Kidney (tissue), 13 donors: ENCODE measurements at regions not wholly inside any gene's neighbourhood (a gene's known extent, or its start where the extent isn't known, plus 50 kb on each side); places are given as distances from the start of the nearest gene placed in this dataset.

ENCODE experiments used
- DNase-seq, 5 donors: peaks; one replicate each; pipeline ENCODE4 v3.0.0-alpha.2; 2013 to 2020
- FAIRE-seq: peaks from 2 replicates; lab custom pipeline; 2012; peaks lifted over from hg19 to GRCh38; lab: Jason Lieb, UNC
- H3K27ac ChIP-seq, 2 donors: one replicate each; pipeline ENCODE4 v1.7.0; 2013; ENCODE audit warnings: low read depth in 2 of 2, low read length in 2 of 2, inconsistent platforms in 1 of 2
- H3K27me3 ChIP-seq: one replicate; pipeline ENCODE4 v1.7.1; 2013; ENCODE audit warnings: low read length, inconsistent platforms; ENCODE audit not compliant: control insufficient read depth, insufficient read depth
- H3K36me3 ChIP-seq, 3 donors: one replicate each; pipeline versions ENCODE4 v1.7.0 to v1.7.1; 2013; ENCODE audit warnings: low read length in 3 of 3, control low read depth in 1 of 3, inconsistent platforms in 1 of 3; ENCODE audit not compliant: insufficient read depth in 3 of 3, control insufficient read depth in 2 of 3
- H3K4me1 ChIP-seq, 3 donors: one replicate each; pipeline versions ENCODE4 v1.7.0 to v1.7.1; 2013; ENCODE audit warnings: low read length in 3 of 3, inconsistent platforms in 1 of 3, low read depth in 1 of 3; ENCODE audit not compliant: control insufficient read depth in 2 of 3, insufficient read depth in 2 of 3
- H3K4me3 ChIP-seq, 3 donors: one replicate each; pipeline versions ENCODE4 v1.7.0 to v1.8.1; 2013; ENCODE audit warnings: low read length in 3 of 3, control low read depth in 1 of 3, inconsistent platforms in 1 of 3
- H3K9ac ChIP-seq, 3 donors: one replicate each; pipeline versions ENCODE4 v1.7.0 to v1.7.1; 2013; ENCODE audit warnings: low read length in 3 of 3, control low read depth in 1 of 3, inconsistent platforms in 1 of 3
- H3K9me3 ChIP-seq, 3 donors: one replicate each; pipeline versions ENCODE4 v1.7.0 to v1.7.1; 2013; ENCODE audit warnings: low read length in 3 of 3, control low read depth in 1 of 3, inconsistent platforms in 1 of 3; ENCODE audit not compliant: control insufficient read depth in 2 of 3, insufficient read depth in 1 of 3
- intact Hi-C: fragments of 100-400 bp; cut with DNase I; formaldehyde crosslinking; loops from one replicate; pipeline ENCODE4 v1.11.1; 2022
- TF ChIP-seq, protein P1 (sequence below): IDR thresholded peaks from 3 replicates; pipeline ENCODE4 v1.5.1; 2012; ENCODE audit warnings: mild to moderate bottlenecking, moderate library complexity, borderline replicate concordance; ENCODE audit not compliant: insufficient read depth; ENCODE audit errors: extremely low read depth
- donor health status: control.
- donor health status: control.
- donor health status: control.
- donor health status: control.
- donor health status: control.
- donor health status: DM: yes; HTN: yes; CAD: no.
- donor health status: Normal renal cell carcinoma (clear cell type).

- H3K27me3 ChIP-seq, result no peaks in the 10 kb centered on the region
- peaks cover 8 to 13% (median 9%) of the 10 kb centered on the region in 3 donors for H3K4me1 ChIP-seq
- no peak overlapping the region for H3K9ac ChIP-seq
- FAIRE-seq (no peak), DNase-seq (peak in 1 of 5 donors; percentile 16)
- no peaks in the 10 kb centered on the region for H3K36me3 ChIP-seq
- no peak overlapping the region for H3K27ac ChIP-seq
- intact Hi-C loops, result no loop called here
- no peak overlapping the region for H3K4me3 ChIP-seq
- TF ChIP-seq, protein P1, sequence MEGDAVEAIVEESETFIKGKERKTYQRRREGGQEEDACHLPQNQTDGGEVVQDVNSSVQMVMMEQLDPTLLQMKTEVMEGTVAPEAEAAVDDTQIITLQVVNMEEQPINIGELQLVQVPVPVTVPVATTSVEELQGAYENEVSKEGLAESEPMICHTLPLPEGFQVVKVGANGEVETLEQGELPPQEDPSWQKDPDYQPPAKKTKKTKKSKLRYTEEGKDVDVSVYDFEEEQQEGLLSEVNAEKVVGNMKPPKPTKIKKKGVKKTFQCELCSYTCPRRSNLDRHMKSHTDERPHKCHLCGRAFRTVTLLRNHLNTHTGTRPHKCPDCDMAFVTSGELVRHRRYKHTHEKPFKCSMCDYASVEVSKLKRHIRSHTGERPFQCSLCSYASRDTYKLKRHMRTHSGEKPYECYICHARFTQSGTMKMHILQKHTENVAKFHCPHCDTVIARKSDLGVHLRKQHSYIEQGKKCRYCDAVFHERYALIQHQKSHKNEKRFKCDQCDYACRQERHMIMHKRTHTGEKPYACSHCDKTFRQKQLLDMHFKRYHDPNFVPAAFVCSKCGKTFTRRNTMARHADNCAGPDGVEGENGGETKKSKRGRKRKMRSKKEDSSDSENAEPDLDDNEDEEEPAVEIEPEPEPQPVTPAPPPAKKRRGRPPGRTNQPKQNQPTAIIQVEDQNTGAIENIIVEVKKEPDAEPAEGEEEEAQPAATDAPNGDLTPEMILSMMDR, result no peak
- H3K9me3 ChIP-seq, result no peaks in the 10 kb centered on the region
Observed at GRCh38 chr1:223010582-223011504, 132.2 kb downstream of the TLR5 start.

DNA sequence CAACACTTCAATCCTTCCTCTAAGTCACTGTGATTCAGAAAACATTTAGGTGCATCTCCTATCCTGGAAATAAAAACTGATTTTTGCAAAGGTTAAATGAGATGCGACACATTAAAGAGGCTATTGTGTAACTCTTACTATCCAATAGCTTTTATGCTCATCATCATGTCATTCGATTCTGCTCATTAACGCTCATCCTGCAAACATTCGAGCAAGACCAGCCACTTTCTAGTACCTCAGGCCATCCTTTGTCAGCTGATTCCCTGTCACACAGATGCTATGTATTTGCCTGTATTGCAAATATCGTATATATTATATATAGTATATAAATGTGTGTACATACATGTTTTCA, 131.6 kb downstream of the TLR5 start:
- Histone ChIP-seq H3K4me3 (no peak overlapping the region), H3K36me3 (no peaks in the 10 kb centered on the region), H3K9me3 (no peaks in the 10 kb centered on the region), H3K9ac (no peak overlapping the region), H3K27me3 (no peaks in the 10 kb centered on the region), H3K4me1 (peaks cover 8 to 13% (median 8%) of the 10 kb centered on the region in 3 donors), H3K27ac (no peak overlapping the region)
- intact Hi-C loops, result no loop called here
- TF ChIP-seq, protein P1, result no peak
- FAIRE-seq (no peak), DNase-seq (no peak)

- TF ChIP-seq, protein P1, result no peak
Observed at GRCh38 chr1:223012176-223012788, 130.8 kb downstream of the TLR5 start.

More at GRCh38 chr1:223012176-223012788, 130.8 kb downstream of the TLR5 start:
- no peak for FAIRE-seq
- no peaks in the 10 kb centered on the region for H3K27me3 ChIP-seq
- no peak for DNase-seq
- no peak overlapping the region for H3K27ac ChIP-seq
- intact Hi-C loops, result no loop called here
- H3K4me1 ChIP-seq, result peaks cover 3 to 10% (median 3%) of the 10 kb centered on the region in 3 donors
- no peak overlapping the region for H3K9ac ChIP-seq
- no peaks in the 10 kb centered on the region for H3K36me3 ChIP-seq
- H3K4me3 ChIP-seq, result no peak overlapping the region
- no peaks in the 10 kb centered on the region for H3K9me3 ChIP-seq
